NCI-H1417 (cell line): ENCODE measurements at regions not wholly inside any gene's neighbourhood (a gene's known extent, or its start where the extent isn't known, plus 50 kb on each side); places are given as distances from the start of the nearest gene placed in this dataset.

Source experiments
- DNase-seq, 3 experiments: peaks; one replicate each; lab custom pipeline; 2025; lab: John Stamatoyannopoulos, UW

DNA sequence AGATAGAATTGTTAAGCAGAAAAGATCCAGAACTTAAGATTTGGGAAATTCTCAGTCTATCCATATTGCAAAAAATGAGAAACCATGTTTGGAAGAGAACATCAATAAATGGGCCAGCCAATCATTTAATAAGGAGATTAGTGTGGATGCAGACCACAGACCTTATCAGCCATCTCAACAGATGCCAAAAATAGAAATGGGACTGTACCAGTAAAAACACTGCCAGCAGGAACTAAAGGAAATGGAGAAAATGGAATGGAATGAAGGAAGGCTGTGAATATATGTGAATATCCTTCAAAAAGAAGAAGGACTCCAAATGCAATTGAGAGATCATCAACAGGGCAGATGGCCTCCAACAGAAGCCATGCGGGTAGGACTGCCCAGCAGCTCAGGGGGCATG is 52.7 kb upstream of the ZNF618 start:
- DNase-seq = no peak
